OCI-LY3 (cell line): ENCODE measurements at regions not wholly inside any gene's neighbourhood (a gene's known extent, or its start where the extent isn't known, plus 50 kb on each side); places are given as distances from the start of the nearest gene placed in this dataset.

Source experiments
- EZH2phosphoT487 ChIP-seq: fragments of 200-600 bp; shearing (Covaris generic); IDR thresholded peaks from 2 replicates; pipeline ENCODE4 v1.6.1; 2018; ENCODE audit warnings: antibody characterized with exemption, mixed run types, low read depth
- TF ChIP-seq, protein P1 (sequence below): fragments of 200-600, 300-600 bp; sonication (generic); IDR thresholded peaks from 2 replicates; pipeline ENCODE4 v1.5.1; 2014; ENCODE audit warnings: antibody characterized with exemption, low read length, low read depth

DNA sequence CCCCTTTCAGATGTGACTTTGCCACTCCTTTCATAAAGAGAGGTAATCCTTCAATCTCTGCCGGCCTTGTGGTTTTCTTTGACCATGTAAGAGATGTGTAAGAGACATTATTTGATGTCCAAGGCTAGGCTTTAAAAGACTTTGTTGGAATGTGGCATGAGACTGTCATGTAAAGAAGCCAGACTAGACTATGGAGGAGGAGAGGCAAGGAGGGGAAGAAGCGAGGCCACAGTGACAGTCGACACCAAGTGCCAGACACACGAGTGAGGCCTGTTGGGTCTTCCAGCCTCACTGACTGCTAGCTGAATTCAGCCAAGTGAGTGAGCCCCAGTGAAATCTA lies 1013.3 kb downstream of the MAT2B start:
- TF ChIP-seq, protein P1, sequence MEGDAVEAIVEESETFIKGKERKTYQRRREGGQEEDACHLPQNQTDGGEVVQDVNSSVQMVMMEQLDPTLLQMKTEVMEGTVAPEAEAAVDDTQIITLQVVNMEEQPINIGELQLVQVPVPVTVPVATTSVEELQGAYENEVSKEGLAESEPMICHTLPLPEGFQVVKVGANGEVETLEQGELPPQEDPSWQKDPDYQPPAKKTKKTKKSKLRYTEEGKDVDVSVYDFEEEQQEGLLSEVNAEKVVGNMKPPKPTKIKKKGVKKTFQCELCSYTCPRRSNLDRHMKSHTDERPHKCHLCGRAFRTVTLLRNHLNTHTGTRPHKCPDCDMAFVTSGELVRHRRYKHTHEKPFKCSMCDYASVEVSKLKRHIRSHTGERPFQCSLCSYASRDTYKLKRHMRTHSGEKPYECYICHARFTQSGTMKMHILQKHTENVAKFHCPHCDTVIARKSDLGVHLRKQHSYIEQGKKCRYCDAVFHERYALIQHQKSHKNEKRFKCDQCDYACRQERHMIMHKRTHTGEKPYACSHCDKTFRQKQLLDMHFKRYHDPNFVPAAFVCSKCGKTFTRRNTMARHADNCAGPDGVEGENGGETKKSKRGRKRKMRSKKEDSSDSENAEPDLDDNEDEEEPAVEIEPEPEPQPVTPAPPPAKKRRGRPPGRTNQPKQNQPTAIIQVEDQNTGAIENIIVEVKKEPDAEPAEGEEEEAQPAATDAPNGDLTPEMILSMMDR: no peak
- no peak for TF ChIP-seq EZH2phosphoT487
